GM21786 (cell line): ENCODE measurements at regions not wholly inside any gene's neighbourhood (a gene's known extent, or its start where the extent isn't known, plus 50 kb on each side); places are given as distances from the start of the nearest gene placed in this dataset.

Experiments used
- ATAC-seq: cut with Tn5 transposase; IDR thresholded peaks from one replicate; pipeline ENCODE4 v1.9.1; 2021; ENCODE audit not compliant: unreplicated experiment

DNA sequence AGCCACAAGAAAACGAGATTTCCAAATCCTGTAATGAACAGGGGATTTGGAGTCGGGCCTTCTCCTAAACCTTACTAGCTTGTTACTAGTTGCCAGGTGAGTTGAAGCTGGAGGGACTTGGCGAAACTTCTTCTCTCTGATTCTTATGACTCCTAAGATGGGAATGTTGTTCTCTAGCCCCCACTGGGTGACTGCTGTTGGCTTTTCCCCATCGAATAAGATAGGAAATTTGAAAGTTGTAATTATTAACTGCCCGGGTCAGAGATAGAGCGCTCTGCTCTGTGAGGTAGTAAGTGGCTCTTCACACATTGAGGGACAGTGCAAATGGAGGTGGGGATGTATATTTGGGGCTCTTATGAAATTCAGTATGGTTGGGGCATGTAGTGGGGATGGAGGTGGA lies 111.2 kb upstream of the MBNL2 start:
- ATAC-seq, result no peak

GRCh38 chr13:97111756-97112155 lies 110.4 kb upstream of the MBNL2 start:
- ATAC-seq, result no peak

DNA sequence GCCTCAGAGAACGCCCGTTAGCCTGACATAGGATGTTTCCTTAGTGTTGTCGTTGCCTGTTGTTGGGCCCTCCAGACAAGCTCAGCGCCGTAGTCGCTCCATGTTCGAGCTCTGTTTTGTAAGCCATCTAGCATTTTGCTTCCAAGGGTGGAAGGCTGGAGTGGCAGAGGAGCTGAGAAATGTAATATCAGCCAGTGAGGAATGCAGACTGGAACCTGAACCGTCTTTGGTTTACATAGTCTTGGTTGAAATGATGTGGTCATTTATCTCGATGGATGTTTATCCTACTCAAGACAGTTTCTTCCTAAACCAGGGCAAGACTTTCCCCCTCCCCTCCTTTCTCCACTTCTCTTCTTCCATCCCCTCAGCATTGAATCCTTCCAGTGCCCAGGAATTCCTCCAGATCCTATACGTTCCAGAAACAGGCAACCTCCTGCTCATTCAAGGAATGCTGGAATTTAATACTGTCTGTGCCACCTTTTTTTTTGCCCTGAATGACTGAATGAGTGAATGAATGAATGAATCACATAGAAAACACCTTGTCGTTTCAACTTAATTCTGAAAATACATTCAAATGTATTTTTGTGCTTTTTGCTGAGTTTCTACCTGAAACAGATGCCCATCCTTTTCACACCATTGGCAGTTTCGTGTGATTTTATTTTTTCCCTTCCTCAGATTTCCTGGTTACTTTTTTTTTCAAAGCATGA lies 109.5 kb upstream of the MBNL2 start:
- ATAC-seq, result no peak

- ATAC-seq, result no peak
Measured at GRCh38 chr13:97113231-97114001, 108.7 kb upstream of the MBNL2 start.

- no peak for ATAC-seq
Measured at GRCh38 chr13:97114651-97115050, 107.5 kb upstream of the MBNL2 start.

DNA sequence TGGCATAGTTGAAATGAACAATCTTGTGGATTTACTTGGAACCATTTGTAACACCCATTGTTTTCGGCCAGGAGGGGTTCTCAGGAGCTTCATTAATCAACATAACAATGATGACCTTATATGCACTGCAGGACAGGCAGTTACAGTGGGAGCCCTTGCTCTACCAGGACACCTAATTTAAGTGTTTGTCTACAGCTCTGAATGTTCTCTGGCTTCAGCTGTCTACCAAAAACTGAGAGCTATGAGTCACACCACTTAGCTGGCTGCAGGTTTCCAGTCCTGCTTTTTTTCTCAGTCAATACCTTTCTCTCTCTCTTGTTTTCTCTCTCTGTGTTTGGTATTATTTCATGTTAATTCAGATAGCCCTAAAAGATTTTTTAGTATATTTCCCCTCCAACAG lies 105.4 kb upstream of the MBNL2 start:
- peak; percentile 73 for ATAC-seq

DNA sequence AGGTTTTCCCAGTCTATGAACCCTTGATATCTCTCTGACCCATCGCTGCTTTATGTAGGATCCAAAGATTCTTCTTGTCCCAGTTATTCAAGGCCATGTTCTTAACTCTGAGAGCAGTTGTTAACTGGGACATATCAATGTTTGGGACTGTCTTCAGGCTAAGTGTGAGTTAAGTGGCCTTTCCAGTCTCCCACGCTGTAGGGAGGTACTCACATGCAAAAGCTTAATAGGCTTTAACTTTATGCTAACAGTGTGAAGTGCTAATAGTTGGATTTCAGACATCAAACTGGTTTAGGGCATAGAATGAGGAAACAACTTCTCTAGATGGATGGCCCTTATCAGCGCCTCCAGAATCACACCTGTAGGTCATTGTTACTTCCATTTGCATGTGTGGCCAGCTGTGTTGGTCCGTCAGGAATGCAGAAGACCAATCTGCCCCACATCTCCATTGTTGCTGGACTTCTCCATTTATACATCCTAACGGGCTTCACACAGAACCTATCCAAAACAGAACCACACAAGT lies 104.7 kb upstream of the MBNL2 start:
- no peak for ATAC-seq

GRCh38 chr13:97119943-97120342 lies 102.2 kb upstream of the MBNL2 start:
- ATAC-seq, result no peak

GRCh38 chr13:97120346-97120745 lies 101.8 kb upstream of the MBNL2 start:
- ATAC-seq, result no peak

DNA sequence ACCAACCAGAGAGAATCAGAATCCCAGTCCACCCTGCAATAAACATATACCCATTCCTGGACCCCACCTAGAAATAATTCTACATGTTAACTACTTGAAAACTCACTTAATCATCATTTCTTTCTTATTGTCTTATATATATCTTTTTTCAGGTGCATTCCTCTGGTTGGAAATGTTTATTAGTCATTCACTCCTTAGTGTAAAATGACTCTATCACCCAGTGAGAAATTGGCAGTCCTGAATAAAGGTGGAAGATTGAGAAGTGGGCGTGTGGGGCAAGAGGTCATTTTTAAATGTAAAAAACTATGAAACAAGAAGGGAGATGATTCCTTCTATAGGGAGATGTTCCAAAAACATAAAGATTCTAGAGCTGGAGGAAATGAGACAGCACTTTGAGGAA lies 101.2 kb upstream of the MBNL2 start:
- no peak for ATAC-seq

- ATAC-seq, result no peak
Measured at GRCh38 chr13:97121894-97122293, 100.2 kb upstream of the MBNL2 start.

DNA sequence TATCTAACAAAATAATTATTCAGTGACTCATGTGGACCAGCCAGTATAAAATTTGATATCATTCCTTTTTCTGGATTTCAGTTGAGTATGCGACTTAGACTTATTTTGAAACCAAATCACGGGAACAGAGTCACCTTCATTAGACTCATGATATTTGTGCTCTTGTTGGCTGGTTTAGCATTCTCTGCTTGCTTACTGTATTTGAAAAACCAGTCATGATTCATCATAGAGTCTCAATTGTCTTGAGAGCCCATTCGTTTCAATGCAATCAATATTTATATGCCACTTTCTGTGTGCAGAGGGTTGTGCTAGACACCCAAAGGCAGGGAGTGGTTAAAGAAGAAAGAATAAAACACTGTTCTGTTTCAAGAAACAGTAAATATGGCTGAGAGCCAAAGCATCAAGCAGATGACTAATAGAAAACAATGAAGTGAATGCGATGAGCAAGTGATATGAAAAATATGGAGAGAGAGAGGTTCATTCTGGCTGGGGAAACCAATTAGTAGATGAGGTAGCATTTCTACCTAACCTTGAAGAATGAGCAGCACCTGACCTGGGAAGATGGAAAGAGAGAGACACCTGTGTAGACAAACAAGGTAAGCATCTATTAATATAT lies 99.6 kb upstream of the MBNL2 start:
- no peak for ATAC-seq

GRCh38 chr13:97124206-97124605 lies 97.9 kb upstream of the MBNL2 start:
- ATAC-seq, result no peak

GRCh38 chr13:97124915-97125809 lies 97.0 kb upstream of the MBNL2 start:
- ATAC-seq, result peak; percentile 36

DNA sequence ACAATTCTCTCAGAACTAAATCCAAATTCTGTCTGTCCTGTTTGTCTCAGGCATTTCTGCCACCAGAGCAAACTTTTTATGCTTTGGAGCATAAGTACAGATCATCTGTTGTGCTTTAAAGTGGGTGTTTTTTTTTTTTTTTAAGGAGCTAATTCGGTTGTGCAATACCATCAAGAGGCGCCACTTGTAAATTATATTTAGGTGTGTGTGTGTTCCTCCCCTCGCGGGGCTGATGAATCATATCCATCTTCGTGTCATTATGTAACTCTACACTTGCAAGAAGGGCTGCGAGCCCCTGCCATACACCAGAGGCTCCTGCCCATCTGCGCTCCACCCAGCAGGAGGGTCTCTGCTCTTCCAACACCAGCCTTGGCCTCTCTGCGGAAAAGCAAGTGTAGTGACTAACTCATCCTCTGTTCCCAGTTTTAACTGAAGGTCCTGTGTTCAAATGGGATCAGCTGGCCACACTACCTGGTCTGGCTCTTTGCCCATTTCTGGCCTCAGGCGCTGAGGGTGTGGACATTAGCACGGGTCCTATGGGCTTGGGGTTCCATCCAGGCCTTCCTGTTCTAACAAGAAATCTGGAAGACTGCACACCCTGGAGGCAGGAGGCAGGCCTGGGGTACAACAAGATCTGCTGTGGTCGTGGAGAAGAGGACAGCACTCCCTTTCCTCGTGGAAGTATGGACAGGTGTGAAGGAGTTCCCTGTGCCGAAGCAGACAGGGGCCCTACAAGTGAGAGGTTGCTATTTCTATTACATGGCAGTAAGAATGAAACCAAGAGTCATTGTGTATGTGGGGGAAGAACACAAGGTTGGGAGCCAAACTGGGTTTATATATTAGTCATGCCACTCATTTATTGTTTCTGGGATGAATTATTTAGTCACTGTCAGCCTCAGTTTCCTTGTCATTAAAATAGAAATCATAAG lies 96.1 kb upstream of the MBNL2 start:
- peak; percentile 93 for ATAC-seq

- ATAC-seq, result no peak
Measured at GRCh38 chr13:97127842-97128241, 94.3 kb upstream of the MBNL2 start.

DNA sequence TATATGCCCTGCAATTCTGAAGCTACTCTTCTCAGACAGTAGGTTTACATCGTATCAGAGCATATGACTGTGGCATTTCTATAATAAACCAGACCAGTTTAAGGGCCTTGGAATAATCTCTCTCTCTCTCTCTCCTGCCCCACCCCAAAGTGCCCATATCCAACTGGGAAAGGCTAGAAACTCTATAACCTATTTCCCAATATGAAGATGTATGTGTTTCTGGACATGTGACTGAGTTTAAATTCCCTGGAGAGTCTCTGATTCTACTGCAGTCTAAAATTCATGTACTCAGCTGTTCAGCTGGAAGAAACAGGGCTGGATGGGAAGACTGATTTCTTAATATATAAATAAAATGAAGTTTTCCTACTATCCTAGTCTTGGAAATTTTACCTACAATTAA lies 91.9 kb upstream of the MBNL2 start:
- no peak for ATAC-seq

GRCh38 chr13:97131447-97131846 lies 90.7 kb upstream of the MBNL2 start:
- ATAC-seq, result no peak

- no peak for ATAC-seq
Measured at GRCh38 chr13:97133554-97133953, 88.6 kb upstream of the MBNL2 start.

GRCh38 chr13:97133955-97134354 lies 88.2 kb upstream of the MBNL2 start:
- ATAC-seq, result no peak
